GM18907 (cell line): ENCODE measurements at regions not wholly inside any gene's neighbourhood (a gene's known extent, or its start where the extent isn't known, plus 50 kb on each side); places are given as distances from the start of the nearest gene placed in this dataset.

Experiments
- ATAC-seq: cut with Tn5 transposase; IDR thresholded peaks from one replicate; pipeline ENCODE4 v1.9.1; 2021; ENCODE audit warnings: mild to moderate bottlenecking, moderate library complexity; ENCODE audit not compliant: unreplicated experiment

- ATAC-seq: peak; percentile 75
Measured at GRCh38 chr7:25031007-25031406, 51.0 kb upstream of the OSBPL3 start.
